ENCODE measurements at regions not wholly inside any gene's neighbourhood (a gene's known extent, or its start where the extent isn't known, plus 50 kb on each side); places are given as distances from the start of the nearest gene placed in this dataset.

GRCh38 chr18:64693766-64694165 is 544.9 kb upstream of the LINC00305 start:
- no peak overlapping the region for H3K4me3 ChIP-seq
- POLR2A ChIA-PET = no interaction called here
- no TSS peak for BruUV-seq (replicated peaks)
- no peak overlapping the region for H3K4me2 ChIP-seq (ENCODE audit: insufficient read depth, low read length)
- no peaks in the 10 kb centered on the region for H4K20me1 ChIP-seq (replicated peaks; ENCODE audit: control insufficient read depth, insufficient read depth, low read length)
- intact Hi-C loops (cut with micrococcal nuclease) (no loop called here), in situ Hi-C loops (cut with MboI) (no loop called here)
- no peak for FAIRE-seq
- H3K36me3 ChIP-seq (ENCODE audit: control insufficient read depth, insufficient read depth, low read length) = no peaks in the 10 kb centered on the region
- H3K27ac ChIP-seq (ENCODE audit: extremely low read depth, low read depth, low read length) = no peak overlapping the region
- TF ChIP-seq KDM1A (IDR thresholded peaks at IDR 0.05) = no peak
- TF ChIP-seq RFX1 (IDR thresholded peaks at IDR 0.05) = no peak
- no peak for TF ChIP-seq SIRT6 (IDR thresholded peaks at IDR 0.05; ENCODE audit: low read depth, low read length)
- TF ChIP-seq KDM4B (IDR thresholded peaks at IDR 0.05; ENCODE audit: borderline replicate concordance in 2 of 2, low read depth in 1 of 2) = no peak
- no peak for TF ChIP-seq CEBPG (CRISPR knock-in tag; IDR thresholded peaks at IDR 0.05)
- TF ChIP-seq CEBPG (tag; conservative IDR thresholded peaks at IDR 0.05 in 1 of 2, IDR thresholded peaks at IDR 0.05 in 1 of 2) = no peak
- no peak for TF ChIP-seq ZNF740 (CRISPR knock-in tag; IDR thresholded peaks at IDR 0.05)
- no peak for TF ChIP-seq ZNF740 (tag; IDR thresholded peaks at IDR 0.05)
- TF ChIP-seq ILK (tag; IDR thresholded peaks at IDR 0.05; ENCODE audit: borderline replicate concordance, low read depth) = no peak
- no peak for TF ChIP-seq HEY1 (CRISPR knock-in tag; IDR thresholded peaks at IDR 0.05; ENCODE audit: borderline replicate concordance)
- TF ChIP-seq HMGXB4 (CRISPR knock-in tag; IDR thresholded peaks at IDR 0.05) = no peak
- TF ChIP-seq SUPT5H (IDR thresholded peaks at IDR 0.05) = no peak
- no peak for TF ChIP-seq ZNF146 (CRISPR knock-in tag; IDR thresholded peaks at IDR 0.05; ENCODE audit: unreplicated experiment)
- no peak for TF ChIP-seq ZNF280A (IDR thresholded peaks at IDR 0.05; ENCODE audit: low read depth, partially characterized antibody)
- no peak for TF ChIP-seq ESRRA (IDR thresholded peaks at IDR 0.05; ENCODE audit: borderline replicate concordance, low read depth)
- TF ChIP-seq HSF4 (CRISPR knock-in tag; IDR thresholded peaks at IDR 0.05; ENCODE audit: borderline replicate concordance) = no peak
- H3K4me1 ChIP-seq (replicated peaks in 1 of 2; ENCODE audit: control insufficient read depth in 2 of 2, insufficient read depth in 2 of 2, low read length in 2 of 2) = no peaks in the 10 kb centered on the region
- H2AFZ ChIP-seq (ENCODE audit: low read depth, low read length) = no peak overlapping the region
- CTCF ChIA-PET (ENCODE audit: low intra/inter-chr PET ratio) = no interaction called here
- H3K9me3 ChIP-seq (replicated peaks; ENCODE audit: control insufficient read depth, insufficient read depth, low read depth, low read length) = no peaks in the 10 kb centered on the region
- no peak overlapping the region for H3K9ac ChIP-seq (ENCODE audit: insufficient read depth in 1 of 2, low read depth in 2 of 2, low read length in 2 of 2)
- no peak for DNase-seq (ENCODE audit: extremely low read depth in 1 of 4, low spot score in 3 of 4)
- H3K27me3 ChIP-seq (ENCODE audit: control insufficient read depth in 2 of 2, insufficient read depth in 2 of 2, low read length in 2 of 2) = no peaks in the 10 kb centered on the region
- no peaks in the 10 kb centered on the region for H3K79me2 ChIP-seq (ENCODE audit: control insufficient read depth, insufficient read depth, low read length)
- no peaks in the 10 kb centered on the region for H3K9me1 ChIP-seq (ENCODE audit: control insufficient read depth, insufficient read depth, low read length)
- WGBS (ENCODE audit: insufficient coverage, low coverage, missing lambda C conversion rate) = 5% methylated on average over 4 of the region's 4 CpGs
- no peak for ATAC-seq

All from K562 (cell line).